Liver (tissue), 2 donors: ENCODE measurements at regions not wholly inside any gene's neighbourhood (a gene's known extent, or its start where the extent isn't known, plus 50 kb on each side); places are given as distances from the start of the nearest gene placed in this dataset.

Experiments
- CTCF ChIP-seq: fragments of 150-350 bp; IDR thresholded peaks from 2 replicates; pipeline ENCODE4 v1.5.1; 2017; ENCODE audit warnings: improper control_type of control experiment, low read depth, low read length; ENCODE audit not compliant: missing input control
- REST ChIP-seq: IDR thresholded peaks from 2 replicates; pipeline ENCODE4 v1.6.1; 2016; ENCODE audit warnings: antibody characterized with exemption, mild to moderate bottlenecking
- YY1 ChIP-seq: IDR thresholded peaks from 2 replicates; pipeline ENCODE4 v1.6.1; 2016; ENCODE audit warnings: antibody characterized with exemption, mild to moderate bottlenecking
- donor health status: healthy.

- TF ChIP-seq CTCF (no peak), YY1 (no peak), REST (no peak)
Observed at GRCh38 chr3:159091936-159092335, 290.1 kb downstream of the MFSD1 start.
